ENCODE measurements at regions not wholly inside any gene's neighbourhood (a gene's known extent, or its start where the extent isn't known, plus 50 kb on each side); places are given as distances from the start of the nearest gene placed in this dataset.

DNA sequence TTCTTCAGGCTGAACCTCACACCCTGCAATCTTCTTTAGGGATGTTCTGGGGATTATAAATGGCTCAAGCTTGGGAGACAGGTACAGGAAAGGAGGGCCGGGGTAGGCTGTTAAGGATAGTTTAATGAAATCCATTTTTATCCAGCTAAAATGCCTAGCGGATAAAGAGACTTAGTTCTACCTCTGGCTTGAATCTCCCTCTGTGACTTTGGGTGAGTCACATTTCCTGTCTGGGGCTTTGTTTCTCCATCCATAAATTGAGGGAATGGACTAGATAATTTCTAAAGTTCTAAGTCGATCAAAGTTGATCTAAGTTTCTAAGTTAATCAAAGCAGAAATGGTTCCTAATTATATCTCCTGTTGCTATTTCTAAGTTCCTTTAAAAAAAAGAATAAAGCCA lies 319.6 kb upstream of the E2F7 start:
- no peaks in the 10 kb centered on the region; the same call in 1 of the 2 replicates for H3K36me3 ChIP-seq (ENCODE audit: control insufficient read depth, insufficient read depth, low read length)
- DNase-seq (ENCODE audit: low read depth, low spot score) (no peak), ATAC-seq (no peak)
- no peak overlapping the region for H3K4me3 ChIP-seq (ENCODE audit: low read depth in 2 of 2, low read length in 2 of 2)
- no peaks in the 10 kb centered on the region for H3K27me3 ChIP-seq (ENCODE audit: control insufficient read depth, insufficient read depth, low read length)
- POLR2A ChIA-PET: no interaction called here
- in situ Hi-C loops (cut with HindIII; ENCODE audit: low pct_unique_long_range_greater_than_20kb, low sequenced_read_pairs) (no loop called here), intact Hi-C loops (cut with micrococcal nuclease; ENCODE audit: unreplicated experiment) (no loop called here)
- no peak overlapping the region for H3K27ac ChIP-seq (ENCODE audit: low read length)
- CTCF ChIA-PET: no interaction called here
- H3K4me1 ChIP-seq (ENCODE audit: control insufficient read depth, insufficient read depth, low read length): no peaks in the 10 kb centered on the region
- H3K9me3 ChIP-seq (ENCODE audit: control insufficient read depth, insufficient read depth, low read depth, low read length): no peaks in the 10 kb centered on the region
- TF ChIP-seq REST (IDR thresholded peaks at IDR 0.05; ENCODE audit: insufficient read depth in 1 of 2, low read depth in 2 of 2, low read length in 1 of 2) (no peak), POLR2AphosphoS5 (IDR thresholded peaks at IDR 0.05; ENCODE audit: low read depth, low read length) (no peak), CTCF (IDR thresholded peaks at IDR 0.05) (no peak), SIN3A (IDR thresholded peaks at IDR 0.05; ENCODE audit: borderline replicate concordance, insufficient read depth, low read depth, low read length) (no peak), TCF7L2 (IDR thresholded peaks at IDR 0.05; ENCODE audit: low read depth, low read length) (no peak)
- BruUV-seq (replicated peaks): no TSS peak

GRCh38 chr12:77382096-77382742 lies 316.9 kb upstream of the E2F7 start:
- H3K4me1 ChIP-seq (ENCODE audit: control insufficient read depth, insufficient read depth, low read length): no peaks in the 10 kb centered on the region
- DNase-seq (ENCODE audit: low read depth, low spot score): no peak
- ATAC-seq: no peak
- H3K4me3 ChIP-seq (ENCODE audit: low read depth in 2 of 2, low read length in 2 of 2): no peak overlapping the region
- ChIA-PET POLR2A (no interaction called here), CTCF (no interaction called here)
- in situ Hi-C loops (cut with HindIII; ENCODE audit: low pct_unique_long_range_greater_than_20kb, low sequenced_read_pairs) (no loop called here), intact Hi-C loops (cut with micrococcal nuclease; ENCODE audit: unreplicated experiment) (no loop called here)
- no peak overlapping the region for H3K27ac ChIP-seq (ENCODE audit: low read length)
- H3K9me3 ChIP-seq (ENCODE audit: control insufficient read depth, insufficient read depth, low read depth, low read length): no peaks in the 10 kb centered on the region
- H3K27me3 ChIP-seq (ENCODE audit: control insufficient read depth, insufficient read depth, low read length): no peaks in the 10 kb centered on the region
- no peaks in the 10 kb centered on the region for H3K36me3 ChIP-seq (ENCODE audit: control insufficient read depth, insufficient read depth, low read length)
- TF ChIP-seq CTCF (IDR thresholded peaks at IDR 0.05): no peak
- TF ChIP-seq POLR2AphosphoS5 (IDR thresholded peaks at IDR 0.05; ENCODE audit: low read depth, low read length): no peak
- no peak for TF ChIP-seq SIN3A (IDR thresholded peaks at IDR 0.05; ENCODE audit: borderline replicate concordance, insufficient read depth, low read depth, low read length)
- TF ChIP-seq TCF7L2 (IDR thresholded peaks at IDR 0.05; ENCODE audit: low read depth, low read length): no peak
- TF ChIP-seq REST (IDR thresholded peaks at IDR 0.05; ENCODE audit: insufficient read depth in 1 of 2, low read depth in 2 of 2, low read length in 1 of 2): no peak
- BruUV-seq (replicated peaks): no TSS peak

All from Panc1 (cell line).